ENCODE measurements at regions not wholly inside any gene's neighbourhood (a gene's known extent, or its start where the extent isn't known, plus 50 kb on each side); places are given as distances from the start of the nearest gene placed in this dataset.
"Not testable (repeated sequence)": the region's sequence is repeated elsewhere in the genome, so short reads cannot be mapped to it uniquely, and the experiment has no call there.

DNA sequence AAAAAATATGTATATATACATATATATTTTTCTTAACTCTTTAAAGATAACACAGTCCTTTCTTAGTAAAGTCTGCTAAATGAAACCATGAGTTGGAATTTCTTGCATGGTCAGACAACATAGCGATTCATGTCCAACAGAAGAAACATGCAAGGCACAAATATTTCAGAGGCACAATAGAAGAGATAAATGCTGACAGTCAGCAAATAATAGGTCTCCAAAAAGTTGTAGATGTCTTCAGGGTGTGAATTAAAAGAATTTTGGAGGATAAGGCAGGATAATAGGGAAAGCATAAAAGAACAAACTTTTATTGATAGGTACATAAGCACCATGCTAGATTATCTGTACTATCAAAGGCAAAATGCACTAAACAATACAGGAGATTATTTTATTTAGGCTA lies 800.2 kb downstream of the PLCL1 start:
- no peak for DNase-seq

DNA sequence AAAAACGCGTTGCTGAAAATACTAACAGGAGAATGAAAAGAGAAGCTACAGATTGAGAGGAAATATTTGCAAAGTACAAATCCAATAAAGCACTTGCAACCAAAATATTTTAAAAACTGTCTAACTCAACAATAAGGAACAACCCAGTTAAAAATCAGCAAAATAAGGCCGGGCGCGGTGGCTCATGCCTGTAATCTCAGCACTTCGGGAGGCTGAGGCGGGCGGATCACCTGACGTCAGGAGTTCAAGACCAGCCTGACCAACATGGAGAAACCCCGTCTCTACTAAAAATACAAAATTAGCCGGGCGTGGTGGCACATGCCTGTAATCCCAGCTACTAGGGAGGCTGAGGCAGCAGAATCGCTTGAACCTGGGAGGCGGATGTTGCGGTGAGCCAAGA lies 798.6 kb downstream of the PLCL1 start:
- DNase-seq: not testable (repeated sequence)

DNA sequence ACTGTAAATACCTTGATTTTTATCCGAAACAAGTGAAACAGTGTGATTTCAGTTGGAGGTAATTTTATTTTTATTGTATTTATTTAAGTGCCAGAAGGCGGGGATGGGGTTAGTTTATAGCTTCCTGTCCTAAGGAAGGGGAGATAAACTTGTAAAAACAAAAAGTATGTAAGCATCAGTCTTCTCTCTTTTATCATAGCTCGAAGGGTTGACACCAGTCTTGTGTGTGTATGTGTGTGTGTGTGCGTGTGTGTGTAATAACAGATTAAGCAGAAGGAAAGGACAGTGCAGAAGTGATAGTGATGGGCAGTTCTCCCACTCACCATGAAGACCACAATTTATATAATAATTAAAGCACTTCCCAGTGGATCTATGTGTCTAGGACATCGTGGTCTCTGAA lies 793.3 kb downstream of the PLCL1 start:
- DNase-seq: no peak

DNA sequence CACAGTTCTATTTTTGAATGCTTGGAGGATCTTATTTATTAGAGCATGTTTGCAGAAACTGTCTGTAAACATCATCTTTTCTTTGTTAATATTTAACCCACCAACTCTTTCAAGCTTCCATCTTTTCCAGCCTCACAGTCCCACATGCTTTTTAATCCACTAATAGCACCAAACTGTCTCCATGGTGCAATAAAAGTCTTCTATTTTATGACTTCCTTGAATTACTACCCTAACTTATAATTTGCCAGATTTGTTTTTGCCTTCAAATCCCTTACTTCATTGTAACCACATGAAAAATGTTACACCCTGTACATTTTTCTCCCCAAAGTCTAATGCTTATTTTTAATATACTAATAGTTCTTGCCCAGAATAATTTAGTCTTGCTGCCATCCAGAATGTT lies 792.6 kb downstream of the PLCL1 start:
- DNase-seq: no peak

DNA sequence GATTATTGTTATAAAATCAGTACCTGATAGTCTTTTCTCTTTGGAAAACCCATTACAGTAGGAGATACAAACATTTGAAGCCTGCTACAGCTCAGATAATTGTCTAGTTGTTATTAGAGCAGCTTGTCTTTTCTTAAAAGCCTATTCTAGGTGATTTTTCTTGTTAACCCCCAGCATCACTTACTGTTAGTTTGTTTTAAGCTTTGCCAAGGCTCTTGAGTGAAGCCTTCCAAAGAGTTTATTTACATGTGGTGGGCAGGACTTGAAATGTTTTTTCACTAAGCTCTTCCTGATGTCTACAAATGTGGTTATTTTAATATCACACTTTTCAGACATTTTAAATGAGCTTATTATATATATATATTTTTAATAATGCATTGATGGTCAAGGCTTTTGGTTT lies 791.3 kb downstream of the PLCL1 start:
- DNase-seq: no peak

DNA sequence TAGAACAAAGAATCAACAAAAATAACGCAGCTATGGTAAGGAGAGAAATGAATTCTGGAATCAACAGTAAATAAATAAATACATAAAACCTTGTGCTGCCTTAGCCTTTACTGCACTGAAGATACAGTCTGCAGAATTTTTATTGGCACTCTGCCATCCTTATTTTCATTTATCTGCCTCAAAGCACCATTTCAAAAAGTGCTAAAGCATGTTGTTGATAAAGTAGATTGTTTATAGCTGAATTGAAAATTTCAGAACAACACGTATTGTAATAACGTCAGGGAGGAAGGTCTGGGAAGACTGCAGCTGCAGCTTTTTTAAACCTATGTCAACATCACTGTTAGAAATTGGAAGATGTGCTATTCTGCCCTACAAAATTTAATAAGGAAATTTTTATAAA lies 787.2 kb downstream of the PLCL1 start:
- DNase-seq: no peak

DNA sequence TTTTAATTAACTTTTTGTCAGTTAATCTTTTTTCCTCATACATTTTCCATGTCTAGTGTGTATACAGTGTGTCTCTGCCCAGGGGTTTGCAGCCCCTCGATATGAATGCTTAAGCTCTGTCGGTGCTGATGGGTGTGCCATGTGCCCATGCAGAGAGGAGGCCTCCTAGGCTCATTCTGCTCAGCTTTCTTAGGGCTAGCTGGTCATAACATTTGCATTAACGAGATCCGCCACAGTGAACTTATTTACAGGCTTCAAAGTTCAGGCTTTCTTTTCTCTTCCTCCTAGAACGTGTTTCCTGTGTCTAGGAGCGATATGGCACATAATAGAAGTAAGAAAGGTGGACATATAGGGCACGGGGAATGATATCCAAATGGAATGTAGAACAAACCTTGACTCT lies 783.3 kb downstream of the PLCL1 start:
- DNase-seq: no peak

DNA sequence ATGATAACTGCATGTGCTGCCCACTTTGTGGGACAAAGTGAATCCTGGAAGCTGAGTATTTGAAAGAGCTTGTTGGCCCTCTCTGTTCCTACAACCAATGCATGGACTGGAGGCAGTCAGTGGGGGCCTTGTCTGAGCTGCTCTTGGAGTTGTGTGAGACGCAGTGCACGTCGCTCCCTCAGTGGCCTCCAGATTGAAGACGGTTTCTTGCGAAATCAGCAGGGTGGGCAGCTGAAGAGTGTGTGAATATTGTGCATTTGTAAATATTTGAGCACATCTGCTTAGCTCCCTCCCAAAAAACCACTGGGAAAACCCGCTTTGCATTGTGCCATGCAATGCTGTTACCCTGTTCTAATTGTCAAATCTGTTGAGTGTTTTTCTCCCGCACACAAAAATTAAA lies 782.8 kb downstream of the PLCL1 start:
- no peak for DNase-seq

DNA sequence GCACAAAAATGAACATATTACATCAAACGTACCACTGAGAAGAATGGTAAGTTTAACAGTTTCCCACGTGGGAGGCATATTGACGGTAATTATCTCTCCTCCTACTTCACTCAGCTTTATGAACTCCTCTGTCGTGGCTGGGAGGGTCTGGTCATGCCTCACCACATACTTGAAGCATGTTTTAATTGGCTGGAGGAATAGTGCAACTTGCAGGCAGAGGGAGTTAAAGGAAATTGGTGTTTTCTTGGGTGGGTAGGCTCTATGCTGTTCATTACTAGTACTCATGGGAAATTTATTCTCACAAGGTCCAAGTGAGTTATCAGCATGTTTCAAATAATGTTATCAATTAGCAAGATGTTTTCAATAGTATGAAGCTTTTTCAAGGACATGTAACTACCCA lies 767.0 kb downstream of the PLCL1 start:
- no peak for DNase-seq

DNA sequence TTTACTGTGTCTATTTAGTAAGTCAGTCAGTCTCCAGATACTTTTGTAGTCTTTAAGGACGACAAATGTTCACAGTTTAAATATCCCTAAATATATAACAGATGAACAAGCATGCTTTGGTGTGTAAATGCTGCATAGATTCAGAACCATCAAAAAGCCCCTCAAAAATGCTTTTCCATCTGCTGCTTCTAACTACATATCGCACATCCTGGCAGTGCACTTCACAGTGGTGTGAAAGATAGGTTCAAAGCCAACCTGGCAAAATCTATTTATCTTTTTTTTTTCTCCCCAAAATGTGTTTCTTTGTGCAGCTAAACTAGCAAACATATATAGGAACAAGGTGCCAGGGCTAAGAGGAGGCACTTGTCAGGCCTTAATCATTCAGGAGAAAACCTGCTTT lies 753.8 kb downstream of the PLCL1 start:
- DNase-seq: no peak

DNA sequence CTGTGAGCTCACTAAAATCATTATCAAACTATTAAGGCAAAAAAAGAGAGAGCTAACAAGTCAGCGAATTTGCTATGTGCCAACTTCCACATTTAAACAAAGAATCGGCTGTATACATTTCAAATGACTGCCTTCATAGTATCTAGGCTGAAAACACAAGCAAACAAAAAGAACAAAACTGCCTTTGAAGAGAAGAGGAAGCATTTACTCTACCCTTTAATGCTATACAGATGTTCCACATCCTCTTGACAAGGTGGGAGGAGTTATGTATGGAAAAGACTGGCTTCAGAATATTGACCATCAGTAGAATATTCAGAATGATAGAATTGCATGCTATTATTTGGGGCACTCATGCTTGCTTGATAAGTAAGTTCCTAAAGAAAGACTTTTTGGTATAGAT lies 741.7 kb downstream of the PLCL1 start:
- DNase-seq: no peak

DNA sequence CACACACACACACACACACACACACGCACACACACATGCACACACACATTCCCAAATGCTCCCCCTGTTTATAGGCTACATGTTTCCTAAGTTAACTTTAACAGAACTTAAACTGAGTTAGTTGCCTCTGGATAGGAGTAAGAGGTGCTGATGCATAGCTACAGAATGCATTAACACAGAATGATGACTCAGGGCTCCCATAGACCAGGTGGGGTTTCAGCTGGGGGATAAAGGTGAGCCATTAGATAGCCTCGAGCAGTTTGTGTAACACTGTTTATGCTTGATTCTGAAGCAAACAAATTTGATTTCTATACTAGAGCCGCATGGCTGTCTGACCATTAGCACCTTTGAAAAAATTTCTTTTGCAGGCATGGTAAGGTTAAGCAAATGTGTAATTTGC lies 741.0 kb downstream of the PLCL1 start:
- no peak for DNase-seq

DNA sequence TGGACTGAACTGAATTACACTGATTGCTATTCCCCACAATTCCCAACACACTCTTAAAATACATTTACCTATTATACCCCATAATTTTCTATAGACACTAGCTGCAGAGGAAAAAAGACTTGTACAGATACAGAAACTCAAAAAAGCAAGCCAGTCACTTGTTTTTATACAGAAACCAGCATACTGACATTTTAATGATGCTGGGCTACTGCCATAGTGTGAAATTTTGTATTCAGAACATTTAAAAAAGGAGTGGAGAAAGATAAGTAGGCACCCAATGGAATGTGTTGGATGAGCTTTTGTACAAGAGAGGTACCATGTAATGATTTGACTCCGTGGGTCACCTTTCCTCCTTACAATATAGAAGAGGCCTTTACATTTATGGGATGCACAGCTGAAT lies 740.1 kb downstream of the PLCL1 start:
- no peak for DNase-seq

DNA sequence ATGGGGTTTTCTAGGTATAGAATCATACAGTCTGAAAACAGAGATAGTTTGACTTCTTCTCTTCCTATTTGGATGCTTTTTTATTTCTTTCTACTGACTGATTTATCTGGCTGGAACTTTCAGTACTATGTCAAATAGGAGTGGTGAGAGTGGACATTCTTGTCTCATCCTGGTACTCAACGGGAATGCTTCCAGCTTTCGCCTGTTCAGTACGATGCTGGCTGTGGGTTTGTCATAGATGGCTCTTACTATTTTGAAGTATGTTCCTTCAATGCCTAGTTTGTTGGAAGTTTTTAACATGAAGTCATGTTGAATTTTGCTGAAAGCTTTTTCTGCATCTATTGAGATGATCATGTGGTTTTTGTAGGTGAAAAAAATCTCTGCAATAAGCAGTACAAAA lies 730.4 kb downstream of the PLCL1 start:
- no peak for DNase-seq

DNA sequence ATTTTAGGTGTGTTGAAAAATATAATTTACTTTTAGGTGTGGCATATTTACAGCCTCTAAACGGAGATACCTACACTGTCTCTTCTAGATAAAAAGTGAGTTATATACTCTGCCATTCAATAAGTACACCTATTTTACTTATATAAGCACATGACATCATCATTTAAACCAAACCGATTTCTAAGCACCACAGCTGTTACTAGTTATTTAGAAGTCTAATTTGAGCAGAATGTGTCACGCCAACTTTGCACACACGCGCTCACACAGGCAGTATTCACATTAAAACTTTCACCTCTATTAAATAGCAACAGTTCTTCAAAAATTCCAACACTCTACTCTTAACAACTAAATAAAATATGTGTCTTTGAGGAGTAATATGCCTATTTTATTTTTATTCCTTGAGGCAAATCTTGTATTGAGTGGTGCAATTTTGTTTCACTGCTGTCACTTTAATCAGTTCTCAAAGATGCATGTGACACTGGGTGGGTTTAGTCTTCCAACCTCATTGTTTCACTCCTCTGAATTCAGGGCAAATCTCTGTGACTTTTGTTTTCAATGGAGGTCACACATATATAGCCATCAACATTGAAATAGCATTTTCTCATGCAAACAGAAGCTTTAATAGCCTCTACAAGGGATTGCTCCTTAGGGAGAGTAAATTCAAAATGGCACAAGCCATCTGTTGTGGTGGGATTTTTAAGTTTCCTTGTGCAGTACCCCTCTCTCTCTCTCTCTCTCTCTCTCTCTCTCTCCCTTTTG lies 721.0 kb downstream of the PLCL1 start:
- no peak for DNase-seq

DNA sequence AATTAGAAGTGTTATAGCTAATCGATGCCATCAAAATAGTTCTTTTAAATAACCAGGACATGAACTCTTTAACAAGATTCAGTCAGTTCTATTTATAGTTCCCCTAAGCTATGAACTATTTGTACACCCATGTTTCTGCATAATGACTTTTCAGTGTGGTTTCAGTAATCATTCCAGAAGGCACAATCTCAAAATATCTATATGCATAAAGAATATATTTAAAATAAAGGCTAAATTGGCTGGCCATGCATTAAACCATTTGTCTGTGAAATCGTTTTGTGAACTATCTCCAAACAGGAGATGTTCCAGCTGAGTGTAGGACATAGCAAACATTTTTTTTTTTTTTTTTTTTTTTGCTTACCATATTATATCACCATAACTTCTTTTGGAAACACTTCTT lies 719.3 kb downstream of the PLCL1 start:
- no peak for DNase-seq

DNA sequence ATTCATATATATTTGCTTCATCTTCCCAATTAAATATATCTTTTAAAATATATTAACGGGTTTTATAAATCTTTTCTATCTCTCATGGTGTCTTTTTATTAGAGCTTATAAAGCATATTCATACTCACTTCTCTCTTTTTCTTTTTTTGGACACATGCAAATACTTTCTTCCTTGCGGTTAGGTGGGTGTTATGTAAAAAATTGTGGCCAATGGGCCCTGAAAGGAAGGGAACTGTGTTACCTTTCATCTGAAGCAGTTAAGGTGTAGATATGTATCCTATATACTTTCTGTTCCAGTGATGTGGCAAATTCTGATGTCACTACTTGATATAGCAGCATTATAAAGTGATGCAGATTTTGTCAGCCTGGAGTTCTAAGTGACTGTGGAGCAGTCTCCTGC lies 714.5 kb downstream of the PLCL1 start:
- no peak for DNase-seq

DNA sequence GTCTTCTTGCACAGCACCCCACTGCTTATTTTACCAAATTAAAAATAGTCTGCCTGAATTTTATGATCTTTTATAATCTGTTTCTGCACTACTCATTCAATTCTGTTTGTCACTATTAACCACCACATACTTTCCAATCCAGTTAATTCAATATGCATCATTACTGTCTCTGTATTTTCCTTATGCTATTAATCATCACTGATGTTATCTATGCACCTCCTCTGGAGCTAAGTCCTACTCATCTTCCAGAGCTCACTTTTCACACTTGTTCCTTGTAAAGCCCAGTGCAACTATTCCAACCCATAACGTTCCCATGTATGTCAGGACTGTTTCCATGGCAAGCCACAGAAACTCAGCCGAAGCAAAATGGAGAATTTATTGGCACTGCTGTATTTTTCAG lies 713.6 kb downstream of the PLCL1 start:
- no peak for DNase-seq

DNA sequence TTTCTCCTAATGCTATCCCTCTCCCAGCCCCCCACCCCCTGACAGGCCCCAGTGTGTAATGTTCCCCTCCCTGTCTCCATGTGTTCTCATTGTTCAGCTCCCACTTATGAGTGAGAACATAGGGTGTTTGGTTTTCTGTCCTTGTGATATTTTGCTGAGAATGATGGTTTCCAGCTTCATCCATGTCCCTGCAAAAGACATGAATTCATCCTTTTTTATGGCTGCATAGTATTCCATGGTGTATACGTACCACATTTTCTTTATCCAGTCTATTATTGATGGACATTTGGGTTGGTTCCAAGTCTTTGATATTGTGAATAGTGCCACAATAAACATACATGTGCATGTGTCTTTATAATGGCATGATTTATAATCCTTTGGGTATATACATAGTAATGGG lies 704.2 kb downstream of the PLCL1 start:
- not testable (repeated sequence) for DNase-seq

DNA sequence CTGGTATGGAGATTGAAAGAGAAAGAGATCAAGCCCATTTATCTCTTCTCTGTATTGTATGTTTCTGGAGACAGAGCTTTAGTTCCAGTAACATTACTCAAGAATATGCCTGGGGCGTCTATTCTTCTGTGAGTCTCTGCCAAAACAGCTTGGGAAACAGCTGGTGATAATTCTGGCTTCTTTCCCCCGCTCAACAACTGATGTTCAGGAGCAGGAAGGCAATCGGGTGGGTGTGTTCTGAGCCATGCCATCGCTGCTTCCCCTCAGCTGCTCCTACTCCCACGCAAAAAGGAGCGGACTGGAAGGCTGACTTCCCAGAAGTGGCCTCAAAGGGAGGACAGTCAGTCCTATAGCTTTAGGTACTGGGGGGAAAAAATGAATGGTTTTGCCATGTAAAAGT lies 695.1 kb downstream of the PLCL1 start:
- no peak for DNase-seq

DNA sequence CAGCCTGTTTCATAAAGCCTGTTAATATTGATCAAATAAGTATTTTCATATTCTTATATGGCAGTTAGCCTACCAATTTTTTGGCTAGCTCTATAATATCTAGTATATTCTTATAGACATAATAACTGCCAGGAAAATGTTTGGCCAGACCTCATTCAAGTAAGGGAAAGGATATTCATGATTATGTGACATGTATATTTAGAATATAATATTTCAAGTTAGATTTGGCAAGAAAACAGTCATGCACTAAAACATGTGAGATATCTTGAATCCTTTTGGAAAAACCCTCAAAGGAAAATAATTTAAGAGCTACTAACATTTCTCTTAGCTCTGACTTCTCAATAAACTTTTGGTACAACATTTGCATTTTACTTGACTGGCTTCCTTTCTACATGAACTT lies 694.1 kb downstream of the PLCL1 start:
- no peak for DNase-seq

DNA sequence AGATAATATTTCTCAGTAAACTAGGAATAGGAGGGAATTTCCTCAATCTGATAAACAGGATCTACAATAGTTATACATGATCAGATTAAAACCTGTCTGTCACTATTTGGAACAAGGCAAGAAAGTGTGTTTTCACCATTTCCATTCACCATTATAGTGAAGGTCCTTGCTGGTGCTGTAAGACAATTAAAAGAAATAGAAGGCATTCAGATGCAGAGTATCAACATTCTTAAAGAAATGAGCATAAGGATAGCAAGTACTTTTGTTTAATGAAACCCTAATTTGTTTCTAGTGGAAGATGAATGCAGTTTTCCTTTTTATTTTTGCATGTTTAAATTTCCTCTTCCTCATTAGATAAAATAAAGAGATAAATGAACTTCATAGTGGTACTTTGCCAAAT lies 693.7 kb downstream of the PLCL1 start:
- DNase-seq: no peak

DNA sequence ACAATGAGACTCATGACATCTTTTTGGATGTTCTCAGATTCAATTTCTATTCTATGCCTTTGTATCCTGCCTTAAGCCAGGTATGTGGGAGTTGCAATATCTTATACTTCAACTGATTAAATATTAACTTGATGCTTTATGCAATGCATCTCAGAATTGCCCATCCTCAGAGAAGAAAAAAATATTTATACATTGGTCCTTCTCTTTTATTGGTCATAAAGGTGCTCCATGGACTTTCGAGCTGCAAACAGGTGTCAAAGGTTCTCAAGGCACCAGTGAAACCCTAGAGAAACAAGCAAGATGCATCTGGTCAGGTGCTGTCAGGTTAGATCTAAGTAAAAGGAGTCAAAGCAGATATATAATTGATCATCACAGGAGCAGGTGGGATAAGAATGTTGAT lies 690.5 kb downstream of the PLCL1 start:
- DNase-seq: no peak

DNA sequence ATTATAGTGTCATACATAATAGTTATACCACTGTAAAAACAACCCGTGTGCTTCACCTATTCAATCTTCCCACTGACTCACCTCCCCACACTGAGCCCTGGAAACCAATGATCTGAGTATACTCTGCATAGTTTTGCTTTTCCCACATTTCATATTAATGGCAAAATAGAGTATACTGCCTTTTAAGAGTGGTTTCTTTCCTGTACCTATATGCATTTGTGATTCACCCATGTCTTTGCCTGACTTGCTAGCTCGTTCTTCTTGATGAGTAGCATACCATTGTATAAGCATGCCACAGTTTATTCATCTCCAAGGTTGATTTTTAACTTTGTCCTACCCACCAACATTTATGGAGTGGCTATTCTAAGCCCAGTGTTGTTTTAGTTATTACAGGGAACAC lies 686.4 kb downstream of the PLCL1 start:
- no peak for DNase-seq

DNA sequence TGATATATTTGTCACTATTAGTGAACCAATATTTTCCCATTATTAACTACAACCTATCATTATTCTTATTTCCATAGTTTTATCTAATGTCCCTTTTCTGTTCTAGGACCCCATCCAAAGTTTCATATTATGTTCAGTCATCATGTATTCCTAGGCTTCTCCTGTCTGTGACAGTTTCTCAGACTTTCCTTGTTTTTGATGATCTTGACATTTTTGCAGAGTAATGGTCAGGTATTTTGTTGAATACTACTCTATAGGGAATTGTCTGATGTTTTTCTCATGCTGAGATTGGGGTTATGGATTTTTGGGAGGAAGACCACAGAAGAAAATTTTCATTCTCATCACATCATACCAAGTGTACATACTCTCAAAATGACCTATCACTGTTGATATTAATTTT lies 684.6 kb downstream of the PLCL1 start:
- DNase-seq: no peak

DNA sequence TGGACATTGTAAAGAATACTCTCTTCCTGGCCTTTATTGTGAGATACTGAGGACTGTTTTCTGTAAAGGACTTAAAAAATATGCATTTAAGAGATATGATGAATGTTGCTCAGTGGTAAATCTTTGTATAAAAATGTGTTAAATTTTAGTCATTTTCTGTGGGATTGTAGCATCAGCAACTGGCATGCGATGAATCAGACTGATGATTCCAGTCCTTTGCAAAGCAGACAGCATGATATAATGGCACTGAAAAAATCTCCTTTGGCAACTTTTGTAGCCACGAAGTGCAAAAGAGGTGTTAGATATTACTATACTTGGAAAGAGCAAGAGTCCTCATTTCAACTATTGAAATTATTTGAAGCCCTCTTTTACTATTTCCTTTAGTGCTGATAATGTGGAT lies 678.7 kb downstream of the PLCL1 start:
- no peak for DNase-seq
